Liver (tissue), 8 donors: ENCODE measurements at regions not wholly inside any gene's neighbourhood (a gene's known extent, or its start where the extent isn't known, plus 50 kb on each side); places are given as distances from the start of the nearest gene placed in this dataset.

Experiments used
- DNase-seq: peaks from one replicate; pipeline ENCODE4 v3.0.0-alpha.2; 2017; ENCODE audit warnings: low spot score
- H3K27ac ChIP-seq, 2 donors: one replicate each; pipeline ENCODE4 v1.7.0; 2013; ENCODE audit warnings: inconsistent platforms in 2 of 2, low read length in 2 of 2, control low read depth in 1 of 2, low read depth in 1 of 2, mild to moderate bottlenecking in 1 of 2
- H3K27me3 ChIP-seq, 4 donors: one replicate each; pipeline versions ENCODE4 v1.6.1 to v1.7.0; 2013; ENCODE audit warnings: low read length in 3 of 4, inconsistent platforms in 1 of 4, mild to moderate bottlenecking in 1 of 4, moderate library complexity in 1 of 4; ENCODE audit not compliant: control insufficient read depth in 4 of 4, insufficient read depth in 4 of 4
- H3K36me3 ChIP-seq, 4 donors: one replicate each; pipeline versions ENCODE4 v1.6.1 to v1.7.0; 2013; ENCODE audit warnings: low read length in 3 of 4, mild to moderate bottlenecking in 3 of 4, low read depth in 1 of 4, moderate library complexity in 1 of 4; ENCODE audit not compliant: control insufficient read depth in 4 of 4, insufficient read depth in 3 of 4
- H3K4me1 ChIP-seq, 4 donors: one replicate each; pipeline versions ENCODE4 v1.6.1 to v1.7.0; 2013; ENCODE audit warnings: low read length in 3 of 4, mild to moderate bottlenecking in 3 of 4, moderate library complexity in 1 of 4; ENCODE audit not compliant: control insufficient read depth in 4 of 4, insufficient read depth in 4 of 4
- H3K4me3 ChIP-seq, 3 donors: one replicate each; pipeline versions ENCODE4 v1.6.1 to v1.7.0; 2013; ENCODE audit warnings: low read length in 3 of 3, control low read depth in 1 of 3, low read depth in 1 of 3, mild to moderate bottlenecking in 1 of 3
- H3K9ac ChIP-seq, 2 donors: one replicate each; pipeline ENCODE4 v1.7.0; 2013; ENCODE audit warnings: low read length in 2 of 2, mild to moderate bottlenecking in 2 of 2, moderate library complexity in 2 of 2, control low read depth in 1 of 2, low read depth in 1 of 2
- H3K9me3 ChIP-seq, 4 donors: one replicate each; pipeline versions ENCODE4 v1.6.1 to v1.7.0; 2013; ENCODE audit warnings: low read length in 3 of 4; ENCODE audit not compliant: control insufficient read depth in 4 of 4
- ATF3 ChIP-seq: IDR thresholded peaks from 2 replicates; pipeline ENCODE4 v1.6.1; 2016; ENCODE audit warnings: antibody characterized with exemption
- CTCF ChIP-seq: fragments of 150-350 bp; IDR thresholded peaks from 2 replicates; pipeline ENCODE4 v1.5.1; 2017; ENCODE audit warnings: improper control_type of control experiment, low read depth, low read length; ENCODE audit not compliant: missing input control
- EGR1 ChIP-seq, 2 donors: IDR thresholded peaks; 2 replicates each; pipeline ENCODE4 v1.6.1; 2016 to 2018; ENCODE audit warnings: antibody characterized with exemption in 2 of 2, low read depth in 2 of 2
- FOXA1 ChIP-seq: IDR thresholded peaks from 2 replicates; pipeline ENCODE4 v1.6.1; 2016; ENCODE audit warnings: antibody characterized with exemption
- FOXA2 ChIP-seq: IDR thresholded peaks from 2 replicates; pipeline ENCODE4 v1.6.1; 2016; ENCODE audit warnings: antibody characterized with exemption
- GABPA ChIP-seq, 2 donors: IDR thresholded peaks in 1 of 2; conservative IDR thresholded peaks in 1 of 2; 2 replicates each; pipeline ENCODE4 v1.6.1; 2016; ENCODE audit warnings: antibody characterized with exemption in 2 of 2, mild to moderate bottlenecking in 1 of 2, moderate library complexity in 1 of 2
- HNF4A ChIP-seq, 2 donors: conservative IDR thresholded peaks; 2 replicates each; pipeline ENCODE4 v1.6.1; 2016; ENCODE audit warnings: antibody characterized with exemption in 2 of 2, mild to moderate bottlenecking in 2 of 2
- HNF4G ChIP-seq: IDR thresholded peaks from 2 replicates; pipeline ENCODE4 v1.6.1; 2016; ENCODE audit warnings: antibody characterized with exemption
- JUND ChIP-seq, 2 donors: IDR thresholded peaks; 2 replicates each; pipeline ENCODE4 v1.6.1; 2016; ENCODE audit warnings: antibody characterized with exemption in 2 of 2
- NR2F2 ChIP-seq: IDR thresholded peaks from 2 replicates; pipeline ENCODE4 v1.6.1; 2016; ENCODE audit warnings: antibody characterized with exemption
- REST ChIP-seq: IDR thresholded peaks from 2 replicates; pipeline ENCODE4 v1.6.1; 2016; ENCODE audit warnings: antibody characterized with exemption, mild to moderate bottlenecking
- RXRA ChIP-seq, 2 donors: IDR thresholded peaks; 2 replicates each; pipeline ENCODE4 v1.6.1; 2017 to 2018; ENCODE audit warnings: antibody characterized with exemption in 2 of 2, mild to moderate bottlenecking in 1 of 2
- SP1 ChIP-seq: IDR thresholded peaks from 2 replicates; pipeline ENCODE4 v1.6.1; 2018; ENCODE audit warnings: antibody characterized with exemption, mild to moderate bottlenecking
- TAF1 ChIP-seq: conservative IDR thresholded peaks from 2 replicates; pipeline ENCODE4 v1.6.1; 2016; ENCODE audit warnings: antibody characterized with exemption, mild to moderate bottlenecking
- YY1 ChIP-seq: IDR thresholded peaks from 2 replicates; pipeline ENCODE4 v1.6.1; 2016; ENCODE audit warnings: antibody characterized with exemption, mild to moderate bottlenecking
- ZBTB33 ChIP-seq: IDR thresholded peaks from 2 replicates; pipeline ENCODE4 v1.6.1; 2016; ENCODE audit warnings: antibody characterized with exemption
- WGBS: extraction: QIAGEN DNeasy Blood & Tissue Kit; methylation state at CpG from one replicate; pipeline ENCODE4 v1.1.7; 2013; 5-methylcytosine and 5-hydroxymethylcytosine counted together
- donor health status: healthy.
- donor health status: healthy.
- donor health status: healthy.
- donor health status: healthy.
- donor health status: healthy.

- 85% methylated on average over 4 of the region's 4 CpGs for WGBS
- no peaks in the 10 kb centered on the region for H3K36me3 ChIP-seq
- DNase-seq, result no peak
Observed at GRCh38 chr18:22570492-22570891, 152.8 kb upstream of the CTAGE1 start.

More at GRCh38 chr18:22570492-22570891, 152.8 kb upstream of the CTAGE1 start:
- Histone ChIP-seq H3K27ac (no peak overlapping the region), H3K4me1 (no peaks in the 10 kb centered on the region), H3K4me3 (no peak overlapping the region), H3K27me3 (no peaks in the 10 kb centered on the region), H3K9me3 (no peaks in the 10 kb centered on the region), H3K9ac (no peak overlapping the region)
- TF ChIP-seq YY1 (no peak), FOXA1 (no peak), ATF3 (no peak), HNF4G (no peak), SP1 (no peak), JUND (IDR thresholded peaks at IDR 0.05) (no peak), NR2F2 (no peak), HNF4A (conservative IDR thresholded peaks at IDR 0.05) (no peak), REST (no peak), RXRA (IDR thresholded peaks at IDR 0.05) (no peak), EGR1 (IDR thresholded peaks at IDR 0.05; ENCODE audit: low read depth in 2 of 2) (no peak), TAF1 (no peak), FOXA2 (no peak), CTCF (no peak), ZBTB33 (no peak), GABPA (IDR thresholded peaks at IDR 0.05 in 1 of 2, conservative IDR thresholded peaks at IDR 0.05 in 1 of 2) (no peak)
